Adrenal gland (tissue), 9 donors: ENCODE measurements at regions not wholly inside any gene's neighbourhood (a gene's known extent, or its start where the extent isn't known, plus 50 kb on each side); places are given as distances from the start of the nearest gene placed in this dataset.

Experiments used
- DNase-seq, 7 donors: peaks; one replicate each; pipeline ENCODE4 v3.0.0-alpha.2; 2019 to 2020
- H3K27ac ChIP-seq, 5 donors: fragments of 200-600 bp; sonication (generic) in 4 of 5; 1 replicate in 3 of 5; 2 replicates in 2 of 5; pipeline versions ENCODE4 v1.5.1 to v1.8.0; 2016 to 2020; ENCODE audit warnings: mild to moderate bottlenecking in 1 of 5
- H3K27me3 ChIP-seq: fragments of 200-600 bp; 2 replicates; pipeline ENCODE4 v1.8.0; 2021
- H3K36me3 ChIP-seq, 2 donors: fragments of 200-600 bp; replicated peaks in 1 of 2; 1 replicate in 1 of 2; 2 replicates in 1 of 2; pipeline versions ENCODE4 v1.5.1 to v1.8.0; 2018 to 2022
- H3K4me1 ChIP-seq, 2 donors: fragments of 200-600 bp; replicated peaks in 1 of 2; 1 replicate in 1 of 2; 2 replicates in 1 of 2; pipeline versions ENCODE4 v1.5.1 to v1.8.0; 2018 to 2021
- H3K4me3 ChIP-seq, 4 donors: fragments of 200-600 bp; sonication (generic) in 3 of 4; one replicate each; pipeline ENCODE4 v1.5.1; 2016 to 2018
- H3K9me3 ChIP-seq, 3 donors: fragments of 200-600 bp; sonication (generic) in 1 of 3; replicated peaks in 1 of 3; 1 replicate in 2 of 3; 2 replicates in 1 of 3; pipeline versions ENCODE4 v1.5.1 to v1.8.0; 2016 to 2021
- POLR2A ChIP-seq, 2 donors: fragments of 450-650 bp; IDR thresholded peaks; one replicate each; pipeline ENCODE4 v1.6.1; 2017; ENCODE audit warnings: antibody characterized with exemption in 2 of 2, mild to moderate bottlenecking in 2 of 2, moderate library complexity in 1 of 2
- WGBS, 4 donors: extraction: QIAGEN DNeasy Blood & Tissue Kit in 2 of 4; methylation state at CpG; one replicate each; pipeline versions ENCODE4 v1.1.5 to v1.1.7; 2013 to 2017; 5-methylcytosine and 5-hydroxymethylcytosine counted together
- intact Hi-C, 2 donors: fragments of 100-400 bp; cut with DNase I; formaldehyde crosslinking; loops; one replicate each; pipeline versions ENCODE4 v1.14.1 to v1.15.0; 2022 to 2023
- TF ChIP-seq, protein P1 (sequence below), 6 experiments: fragments of 450-650 bp in 4 of 6; fragments of 200-600 bp in 2 of 6; sonication (generic) in 1 of 6; IDR thresholded peaks; 1 replicate in 5 of 6; 2 replicates in 1 of 6; pipeline versions ENCODE4 v1.5.1 to v1.8.0; 2016 to 2021; ENCODE audit warnings: antibody characterized with exemption in 6 of 6, mild to moderate bottlenecking in 2 of 6, moderate library complexity in 1 of 6
- donor health status: healthy with polysubstance abuse.
- donor health status: Bipolar disorder and iron deficiency.
- donor health status: DM: yes; HTN: yes; CAD: no.
- donor health status: DM: no; HTN: no; CAD: no.
- donor health status: DM: no; HTN: no; CAD: no.

GRCh38 chr19:31821346-31821745, 472.1 kb upstream of the TSHZ3 start:
- WGBS, 4 donors: 78 to 85% (median 80%) methylated on average over 2 of the region's 2 CpGs
- no peaks in the 10 kb centered on the region for H3K9me3 ChIP-seq
- H3K36me3 ChIP-seq: no peaks in the 10 kb centered on the region
- no peak for DNase-seq
- intact Hi-C loops: no loop called here
- H3K4me1 ChIP-seq: no peaks in the 10 kb centered on the region
- no peak overlapping the region for H3K27ac ChIP-seq
- H3K27me3 ChIP-seq: no peaks in the 10 kb centered on the region
- H3K4me3 ChIP-seq: no peak overlapping the region
- TF ChIP-seq, protein P1, sequence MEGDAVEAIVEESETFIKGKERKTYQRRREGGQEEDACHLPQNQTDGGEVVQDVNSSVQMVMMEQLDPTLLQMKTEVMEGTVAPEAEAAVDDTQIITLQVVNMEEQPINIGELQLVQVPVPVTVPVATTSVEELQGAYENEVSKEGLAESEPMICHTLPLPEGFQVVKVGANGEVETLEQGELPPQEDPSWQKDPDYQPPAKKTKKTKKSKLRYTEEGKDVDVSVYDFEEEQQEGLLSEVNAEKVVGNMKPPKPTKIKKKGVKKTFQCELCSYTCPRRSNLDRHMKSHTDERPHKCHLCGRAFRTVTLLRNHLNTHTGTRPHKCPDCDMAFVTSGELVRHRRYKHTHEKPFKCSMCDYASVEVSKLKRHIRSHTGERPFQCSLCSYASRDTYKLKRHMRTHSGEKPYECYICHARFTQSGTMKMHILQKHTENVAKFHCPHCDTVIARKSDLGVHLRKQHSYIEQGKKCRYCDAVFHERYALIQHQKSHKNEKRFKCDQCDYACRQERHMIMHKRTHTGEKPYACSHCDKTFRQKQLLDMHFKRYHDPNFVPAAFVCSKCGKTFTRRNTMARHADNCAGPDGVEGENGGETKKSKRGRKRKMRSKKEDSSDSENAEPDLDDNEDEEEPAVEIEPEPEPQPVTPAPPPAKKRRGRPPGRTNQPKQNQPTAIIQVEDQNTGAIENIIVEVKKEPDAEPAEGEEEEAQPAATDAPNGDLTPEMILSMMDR (IDR thresholded peaks at IDR 0.05): no peak
- no peak for TF ChIP-seq POLR2A (IDR thresholded peaks at IDR 0.05)

- Histone ChIP-seq H3K4me1 (no peaks in the 10 kb centered on the region), H3K27me3 (no peaks in the 10 kb centered on the region), H3K4me3 (no peak overlapping the region), H3K27ac (no peak overlapping the region), H3K9me3 (no peaks in the 10 kb centered on the region), H3K36me3 (no peaks in the 10 kb centered on the region)
- intact Hi-C loops: no loop called here
- DNase-seq: no peak
- no peak for TF ChIP-seq POLR2A (IDR thresholded peaks at IDR 0.05)
- TF ChIP-seq, protein P1 (IDR thresholded peaks at IDR 0.05): no peak
- 83 to 91% (median 85%) methylated on average over 7 of the region's 7 CpGs for WGBS, 4 donors
Observed at GRCh38 chr19:31825134-31826094, 476.2 kb upstream of the TSHZ3 start.

DNA sequence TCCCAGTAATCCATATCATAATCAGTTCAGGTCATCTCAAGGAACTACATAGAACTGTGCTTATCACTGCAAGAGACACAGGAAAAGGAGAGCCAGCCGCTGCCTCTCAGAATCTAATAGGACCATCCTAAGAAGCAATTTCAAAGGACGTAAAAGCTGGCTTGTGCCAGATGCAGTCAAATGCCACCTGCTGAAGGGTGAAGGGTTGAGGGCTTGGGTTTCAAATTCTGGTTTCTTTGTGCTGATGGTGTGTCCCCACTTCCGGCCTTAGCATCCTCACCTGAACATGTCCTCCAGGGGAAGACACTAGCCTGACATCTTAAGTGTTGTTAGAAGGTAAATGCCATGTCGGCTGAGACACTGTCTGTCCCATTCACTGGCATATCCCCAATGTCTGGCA, 477.1 kb upstream of the TSHZ3 start:
- TF ChIP-seq, protein P1 (IDR thresholded peaks at IDR 0.05): no peak
- no peak for TF ChIP-seq POLR2A (IDR thresholded peaks at IDR 0.05)
- no peak for DNase-seq
- intact Hi-C loops: no loop called here

DNA sequence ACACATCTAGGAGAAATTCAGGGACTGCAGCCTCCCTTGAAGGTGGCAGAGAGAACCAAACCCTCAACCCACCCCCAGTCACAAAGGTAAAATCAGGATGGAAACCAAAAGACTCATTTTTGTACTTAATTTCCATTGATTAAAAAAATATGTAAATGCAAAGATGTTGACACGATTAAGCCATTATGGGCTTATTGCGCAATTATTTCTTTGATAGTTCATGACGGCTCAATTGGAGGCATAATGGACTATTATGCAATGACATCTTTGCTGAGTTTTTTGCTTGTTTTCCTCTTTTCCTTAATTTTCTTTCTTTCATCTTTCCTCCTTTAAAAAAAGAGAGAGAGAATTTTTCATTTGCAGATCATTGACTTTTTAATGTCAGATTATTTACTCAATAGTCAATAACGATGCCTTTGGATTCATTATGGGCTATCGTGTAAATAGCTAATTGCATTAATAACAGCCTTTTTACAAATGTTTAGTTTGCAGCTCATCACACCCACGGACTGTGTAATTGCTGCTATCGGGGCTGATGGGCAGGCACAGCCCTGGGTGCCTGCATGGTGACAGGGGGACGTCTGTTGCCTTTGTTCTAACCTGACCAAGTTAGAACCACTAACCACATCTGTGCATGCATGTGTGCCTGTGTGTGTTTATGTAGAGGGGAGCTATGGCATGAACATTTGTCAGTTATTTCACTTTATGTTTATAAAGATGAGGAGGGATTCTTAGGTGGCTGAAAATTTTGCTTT, 482.4 kb upstream of the TSHZ3 start:
- H3K36me3 ChIP-seq: no peaks in the 10 kb centered on the region
- DNase-seq: no peak
- H3K27me3 ChIP-seq: peaks cover 4% of the 10 kb centered on the region
- no peaks in the 10 kb centered on the region for H3K9me3 ChIP-seq
- H3K4me3 ChIP-seq: no peak overlapping the region
- no peaks in the 10 kb centered on the region for H3K4me1 ChIP-seq
- intact Hi-C loops: no loop called here
- H3K27ac ChIP-seq: no peak overlapping the region
- TF ChIP-seq, protein P1 (IDR thresholded peaks at IDR 0.05): no peak
- no peak for TF ChIP-seq POLR2A (IDR thresholded peaks at IDR 0.05)
- WGBS, 4 donors: 72 to 78% (median 74%) methylated on average over 8 of the region's 8 CpGs

More for the DNA sequence above, 477.1 kb upstream of the TSHZ3 start:
- 89 to 96% (median 92%) methylated on average over 2 to 4 of the region's 4 CpGs for WGBS, 4 donors
- Histone ChIP-seq H3K9me3 (no peaks in the 10 kb centered on the region), H3K27ac (no peak overlapping the region), H3K27me3 (no peaks in the 10 kb centered on the region), H3K4me3 (no peak overlapping the region), H3K4me1 (no peaks in the 10 kb centered on the region), H3K36me3 (no peaks in the 10 kb centered on the region)
